Small intestine (tissue), 7 donors: ENCODE measurements at regions not wholly inside any gene's neighbourhood (a gene's known extent, or its start where the extent isn't known, plus 50 kb on each side); places are given as distances from the start of the nearest gene placed in this dataset.
"Not testable (repeated sequence)": the region's sequence is repeated elsewhere in the genome, so short reads cannot be mapped to it uniquely, and the experiment has no call there.

Experiments used
- DNase-seq, 2 donors: peaks; one replicate each; pipeline versions ENCODE4 v3.0.0 to v3.0.0-alpha.2; 2013
- FAIRE-seq: peaks from 2 replicates; lab custom pipeline; 2012; peaks lifted over from hg19 to GRCh38; lab: Jason Lieb, UNC
- H3K27ac ChIP-seq, 3 donors: one replicate each; pipeline ENCODE4 v1.5.1; 2013; ENCODE audit warnings: low read length in 2 of 3, mild to moderate bottlenecking in 2 of 3, control low read depth in 1 of 3, inconsistent platforms in 1 of 3, low read depth in 1 of 3, moderate library complexity in 1 of 3
- H3K27me3 ChIP-seq, 3 donors: one replicate each; pipeline ENCODE4 v1.6.1; 2013; ENCODE audit warnings: low read length in 3 of 3, inconsistent platforms in 1 of 3; ENCODE audit not compliant: control insufficient read depth in 3 of 3, insufficient read depth in 3 of 3
- H3K36me3 ChIP-seq, 3 donors: one replicate each; pipeline ENCODE4 v1.6.1; 2013; ENCODE audit warnings: low read length in 3 of 3, inconsistent platforms in 1 of 3, low read depth in 1 of 3, mild to moderate bottlenecking in 1 of 3, moderate library complexity in 1 of 3; ENCODE audit not compliant: control insufficient read depth in 3 of 3, insufficient read depth in 2 of 3
- H3K4me1 ChIP-seq, 3 donors: one replicate each; pipeline ENCODE4 v1.6.1; 2013; ENCODE audit warnings: low read length in 2 of 3, inconsistent platforms in 1 of 3, low read depth in 1 of 3, mild to moderate bottlenecking in 1 of 3, moderate library complexity in 1 of 3; ENCODE audit not compliant: control insufficient read depth in 3 of 3, insufficient read depth in 2 of 3
- H3K4me3 ChIP-seq, 3 donors: one replicate each; pipeline ENCODE4 v1.5.1; 2013; ENCODE audit warnings: low read length in 3 of 3, control low read depth in 1 of 3, inconsistent platforms in 1 of 3, low read depth in 1 of 3, mild to moderate bottlenecking in 1 of 3, moderate library complexity in 1 of 3
- H3K9me3 ChIP-seq, 2 donors: one replicate each; pipeline ENCODE4 v1.6.1; 2013; ENCODE audit warnings: low read depth in 1 of 2, low read length in 1 of 2; ENCODE audit not compliant: control insufficient read depth in 2 of 2, insufficient read depth in 1 of 2
- WGBS, 3 donors: extraction: QIAGEN DNeasy Blood & Tissue Kit; methylation state at CpG; one replicate each; pipeline ENCODE4 v1.1.7; 2013; 5-methylcytosine and 5-hydroxymethylcytosine counted together
- donor health status: healthy with polysubstance abuse.
- donor health status: control.
- donor health status: control.
- donor health status: Bipolar disorder and iron deficiency.
- donor health status: healthy.

GRCh38 chr4:112708772-112709171, 71.8 kb downstream of the LARP7 start:
- Histone ChIP-seq H3K27ac (no peak overlapping the region), H3K4me1 (peaks cover 0 to 6% (median 0%) of the 10 kb centered on the region in 3 donors), H3K4me3 (no peak overlapping the region), H3K36me3 (no peaks in the 10 kb centered on the region), H3K27me3 (peaks cover 0 to 37% (median 8%) of the 10 kb centered on the region in 3 donors), H3K9me3 (no peaks in the 10 kb centered on the region)
- 77 to 81% (median 80%) methylated on average over 2 of the region's 2 CpGs for WGBS, 3 donors
- FAIRE-seq (no peak), DNase-seq (no peak)

GRCh38 chr4:112714922-112715901, 78.3 kb downstream of the LARP7 start:
- no peak for FAIRE-seq
- Histone ChIP-seq H3K4me3 (no peak overlapping the region), H3K36me3 (no peaks in the 10 kb centered on the region), H3K27me3 (peaks cover 0 to 3% (median 0%) of the 10 kb centered on the region in 3 donors), H3K27ac (no peak overlapping the region), H3K4me1 (no peaks in the 10 kb centered on the region), H3K9me3 (no peaks in the 10 kb centered on the region)
- 73 to 81% (median 77%) methylated on average over 11 of the region's 11 CpGs for WGBS, 3 donors
- DNase-seq: no peak

- H3K4me1 ChIP-seq: no peaks in the 10 kb centered on the region
- peaks cover 0 to 3% (median 0%) of the 10 kb centered on the region in 3 donors for H3K27me3 ChIP-seq
- H3K9me3 ChIP-seq: no peaks in the 10 kb centered on the region
- DNase-seq (no peak), FAIRE-seq (no peak)
- no peak overlapping the region for H3K27ac ChIP-seq
- WGBS, 3 donors: 86 to 94% (median 92%) methylated on average over 1 of the region's 1 CpG
- no peak overlapping the region for H3K4me3 ChIP-seq
- no peaks in the 10 kb centered on the region for H3K36me3 ChIP-seq
Measured at GRCh38 chr4:112717856-112718255, 80.9 kb downstream of the LARP7 start.

GRCh38 chr4:112721627-112722026, 84.7 kb downstream of the LARP7 start:
- DNase-seq: no peak
- Histone ChIP-seq H3K9me3 (no peaks in the 10 kb centered on the region), H3K4me1 (no peaks in the 10 kb centered on the region), H3K36me3 (no peaks in the 10 kb centered on the region), H3K27me3 (no peaks in the 10 kb centered on the region), H3K4me3 (no peak overlapping the region), H3K27ac (no peak overlapping the region)
- FAIRE-seq: no peak

DNA sequence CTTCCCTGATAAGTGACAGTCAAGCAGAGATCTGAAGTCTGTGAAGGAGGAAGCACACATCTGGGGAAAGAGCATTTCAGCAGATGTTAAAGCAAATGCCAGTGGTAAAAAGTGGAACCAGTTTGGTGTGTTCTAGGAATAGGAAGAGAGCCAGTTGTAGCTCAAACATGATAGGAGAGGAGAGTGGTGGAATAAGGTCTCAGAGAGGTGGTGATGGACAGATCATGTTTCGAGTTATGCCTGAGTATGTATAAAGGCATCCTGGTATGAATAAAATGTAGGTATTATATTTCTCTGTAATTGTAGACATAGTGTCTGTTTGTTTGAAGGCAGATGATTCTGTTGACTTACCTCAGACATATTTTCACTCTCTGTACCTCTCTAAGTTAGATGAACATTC, 89.1 kb downstream of the LARP7 start:
- WGBS, 3 donors: 83 to 100% (median 100%) methylated on average over 1 of the region's 1 CpG
- FAIRE-seq (no peak), DNase-seq (no peak)
- Histone ChIP-seq H3K27ac (no peak overlapping the region), H3K9me3 (no peaks in the 10 kb centered on the region), H3K4me3 (no peak overlapping the region), H3K4me1 (no peaks in the 10 kb centered on the region), H3K27me3 (no peaks in the 10 kb centered on the region), H3K36me3 (no peaks in the 10 kb centered on the region)

DNA sequence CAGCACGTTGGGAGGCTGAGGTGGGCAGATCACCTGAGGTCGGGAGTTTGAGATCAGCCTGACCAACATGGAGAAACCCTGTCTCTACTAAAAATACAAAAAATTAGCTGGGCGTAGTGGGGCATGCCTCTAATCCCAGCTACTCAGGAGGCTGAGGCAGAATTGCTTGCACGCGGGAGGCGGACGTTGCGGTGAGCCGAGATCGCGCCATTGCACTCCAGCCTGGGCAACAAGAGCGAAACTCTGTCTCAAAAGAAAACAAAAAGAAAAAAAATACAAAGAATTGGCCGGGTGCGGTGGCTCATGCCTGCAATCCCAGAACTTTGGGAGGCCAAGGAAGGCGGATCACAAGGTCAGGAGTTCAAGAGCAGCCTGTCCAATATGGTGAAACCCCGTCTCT, 90.8 kb downstream of the LARP7 start:
- H3K27me3 ChIP-seq, FAIRE-seq, H3K36me3 ChIP-seq, H3K4me1 ChIP-seq, H3K4me3 ChIP-seq, DNase-seq, H3K9me3 ChIP-seq, H3K27ac ChIP-seq: not testable (repeated sequence)
- 90 to 95% (median 91%) methylated on average over 16 of the region's 16 CpGs for WGBS, 3 donors

DNA sequence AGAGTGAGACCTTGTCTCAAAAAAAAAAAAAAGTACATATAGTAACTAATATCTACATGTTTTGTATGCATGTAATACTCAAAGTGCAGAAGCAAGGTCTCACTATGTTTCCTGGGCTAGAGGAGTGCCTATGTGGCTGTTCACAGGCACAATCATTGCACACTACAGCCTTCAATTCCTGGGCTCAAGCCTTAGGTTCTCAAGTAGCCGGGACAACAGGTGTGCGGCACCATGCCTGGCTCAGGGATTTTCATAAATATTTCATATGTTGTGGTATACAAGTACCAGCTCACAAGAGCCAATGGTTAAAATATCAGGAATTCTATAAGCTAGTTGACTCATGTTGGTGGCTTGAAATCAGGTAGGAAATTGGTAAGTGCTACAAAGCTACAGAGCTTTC, 94.8 kb downstream of the LARP7 start:
- Histone ChIP-seq H3K4me1 (no peaks in the 10 kb centered on the region), H3K9me3 (no peaks in the 10 kb centered on the region), H3K4me3 (no peak overlapping the region), H3K27me3 (no peaks in the 10 kb centered on the region), H3K27ac (no peak overlapping the region), H3K36me3 (no peaks in the 10 kb centered on the region)
- WGBS, 3 donors: 92 to 100% (median 96%) methylated on average over 2 of the region's 2 CpGs
- no peak for DNase-seq
- no peak for FAIRE-seq

- Histone ChIP-seq H3K4me1 (no peaks in the 10 kb centered on the region), H3K9me3 (no peaks in the 10 kb centered on the region), H3K27me3 (no peaks in the 10 kb centered on the region), H3K4me3 (no peak overlapping the region), H3K36me3 (no peaks in the 10 kb centered on the region), H3K27ac (no peak overlapping the region)
- DNase-seq (no peak), FAIRE-seq (no peak)
- 68 to 84% (median 78%) methylated on average over 2 of the region's 2 CpGs for WGBS, 3 donors
Measured at GRCh38 chr4:112732142-112732541, 95.2 kb downstream of the LARP7 start.
